Suprapubic skin (tissue), 4 donors: ENCODE measurements at regions not wholly inside any gene's neighbourhood (a gene's known extent, or its start where the extent isn't known, plus 50 kb on each side); places are given as distances from the start of the nearest gene placed in this dataset.

ENCODE experiments used
- DNase-seq, 2 donors: peaks; one replicate each; pipeline ENCODE4 v3.0.0-alpha.2; 2019; ENCODE audit warnings: low spot score in 2 of 2
- H3K27ac ChIP-seq: fragments of 200-600 bp; sonication (generic); one replicate; pipeline ENCODE4 v1.5.1; 2019
- H3K27me3 ChIP-seq: fragments of 200-600 bp; sonication (generic); one replicate; pipeline ENCODE4 v1.5.1; 2019
- H3K36me3 ChIP-seq: fragments of 200-600 bp; sonication (generic); one replicate; pipeline ENCODE4 v1.5.1; 2019
- H3K4me1 ChIP-seq: fragments of 200-600 bp; sonication (generic); one replicate; pipeline ENCODE4 v1.5.1; 2019
- H3K4me3 ChIP-seq: fragments of 200-600 bp; sonication (generic); one replicate; pipeline ENCODE4 v1.5.1; 2019; ENCODE audit warnings: mild to moderate bottlenecking
- H3K9me3 ChIP-seq: fragments of 200-600 bp; sonication (generic); one replicate; pipeline ENCODE4 v1.5.1; 2019
- CTCF ChIP-seq, 2 donors: fragments of 200-600 bp in 1 of 2; fragments of 450-650 bp in 1 of 2; sonication (generic) in 1 of 2; IDR thresholded peaks; one replicate each; pipeline ENCODE4 v1.5.1; 2016 to 2019; ENCODE audit warnings: antibody characterized with exemption in 2 of 2, mild to moderate bottlenecking in 1 of 2, moderate library complexity in 1 of 2
- EP300 ChIP-seq: sonication (generic); formaldehyde crosslinking; IDR thresholded peaks from one replicate; pipeline ENCODE4 v1.6.1; 2017; ENCODE audit warnings: antibody characterized with exemption
- POLR2A ChIP-seq, 2 donors: fragments of 450-650 bp; IDR thresholded peaks; one replicate each; pipeline ENCODE4 v1.6.1; 2017; ENCODE audit warnings: antibody characterized with exemption in 2 of 2, mild to moderate bottlenecking in 2 of 2, moderate library complexity in 2 of 2
- POLR2AphosphoS5 ChIP-seq, 3 donors: sonication (generic); formaldehyde crosslinking; IDR thresholded peaks; one replicate each; pipeline ENCODE4 v1.6.1; 2017; ENCODE audit warnings: antibody characterized with exemption in 3 of 3
- WGBS: methylation state at CpG from one replicate; pipeline ENCODE4 v1.1.5; 2018; 5-methylcytosine and 5-hydroxymethylcytosine counted together

- H3K4me3 ChIP-seq: no peak overlapping the region
- WGBS: 64% methylated on average over 2 of the region's 2 CpGs
- H3K4me1 ChIP-seq: no peaks in the 10 kb centered on the region
- no peak for DNase-seq
- no peak overlapping the region for H3K27ac ChIP-seq
- no peaks in the 10 kb centered on the region for H3K9me3 ChIP-seq
- TF ChIP-seq POLR2A (IDR thresholded peaks at IDR 0.05) (no peak), CTCF (IDR thresholded peaks at IDR 0.05) (no peak), EP300 (no peak), POLR2AphosphoS5 (IDR thresholded peaks at IDR 0.05) (no peak)
- H3K36me3 ChIP-seq: no peaks in the 10 kb centered on the region
- no peaks in the 10 kb centered on the region for H3K27me3 ChIP-seq
Observed at GRCh38 chr7:18302097-18302496, 193.5 kb upstream of the HDAC9 start.

GRCh38 chr7:18305866-18306265, 189.7 kb upstream of the HDAC9 start:
- no peak for TF ChIP-seq CTCF (IDR thresholded peaks at IDR 0.05)
- TF ChIP-seq POLR2A (IDR thresholded peaks at IDR 0.05): no peak
- no peak for TF ChIP-seq EP300
- no peak for TF ChIP-seq POLR2AphosphoS5 (IDR thresholded peaks at IDR 0.05)
- WGBS: 70% methylated on average over 3 of the region's 3 CpGs

GRCh38 chr7:18306696-18307095, 188.9 kb upstream of the HDAC9 start:
- no peak for DNase-seq
- WGBS: 91% methylated on average over 2 of the region's 2 CpGs
- Histone ChIP-seq H3K9me3 (no peaks in the 10 kb centered on the region), H3K27me3 (no peaks in the 10 kb centered on the region), H3K4me3 (no peak overlapping the region), H3K36me3 (no peaks in the 10 kb centered on the region), H3K4me1 (no peaks in the 10 kb centered on the region), H3K27ac (no peak overlapping the region)
- TF ChIP-seq CTCF (IDR thresholded peaks at IDR 0.05) (no peak), EP300 (no peak), POLR2AphosphoS5 (IDR thresholded peaks at IDR 0.05) (no peak), POLR2A (IDR thresholded peaks at IDR 0.05) (no peak)

More at GRCh38 chr7:18305866-18306265, 189.7 kb upstream of the HDAC9 start:
- H3K27ac ChIP-seq: no peak overlapping the region
- no peaks in the 10 kb centered on the region for H3K9me3 ChIP-seq
- no peaks in the 10 kb centered on the region for H3K27me3 ChIP-seq
- no peak for DNase-seq
- H3K4me1 ChIP-seq: no peaks in the 10 kb centered on the region
- no peaks in the 10 kb centered on the region for H3K36me3 ChIP-seq
- no peak overlapping the region for H3K4me3 ChIP-seq

GRCh38 chr7:18308938-18309337, 186.6 kb upstream of the HDAC9 start:
- Histone ChIP-seq H3K4me1 (no peaks in the 10 kb centered on the region), H3K9me3 (no peaks in the 10 kb centered on the region), H3K27me3 (no peaks in the 10 kb centered on the region), H3K4me3 (no peak overlapping the region), H3K36me3 (no peaks in the 10 kb centered on the region), H3K27ac (no peak overlapping the region)
- TF ChIP-seq EP300: no peak
- TF ChIP-seq POLR2AphosphoS5 (IDR thresholded peaks at IDR 0.05): no peak
- TF ChIP-seq POLR2A (IDR thresholded peaks at IDR 0.05): no peak
- TF ChIP-seq CTCF (IDR thresholded peaks at IDR 0.05): no peak
- WGBS: 50% methylated on average over 5 of the region's 5 CpGs
- DNase-seq: no peak

GRCh38 chr7:18312482-18312881, 183.1 kb upstream of the HDAC9 start:
- Histone ChIP-seq H3K4me3 (no peak overlapping the region), H3K4me1 (peaks cover under 1% of the 10 kb centered on the region), H3K27ac (no peak overlapping the region), H3K9me3 (no peaks in the 10 kb centered on the region), H3K36me3 (no peaks in the 10 kb centered on the region), H3K27me3 (no peaks in the 10 kb centered on the region)
- TF ChIP-seq POLR2A (IDR thresholded peaks at IDR 0.05) (no peak), EP300 (no peak), CTCF (IDR thresholded peaks at IDR 0.05) (no peak), POLR2AphosphoS5 (IDR thresholded peaks at IDR 0.05) (no peak)
- no peak for DNase-seq
